ENCODE measurements at regions not wholly inside any gene's neighbourhood (a gene's known extent, or its start where the extent isn't known, plus 50 kb on each side); places are given as distances from the start of the nearest gene placed in this dataset.

DNA sequence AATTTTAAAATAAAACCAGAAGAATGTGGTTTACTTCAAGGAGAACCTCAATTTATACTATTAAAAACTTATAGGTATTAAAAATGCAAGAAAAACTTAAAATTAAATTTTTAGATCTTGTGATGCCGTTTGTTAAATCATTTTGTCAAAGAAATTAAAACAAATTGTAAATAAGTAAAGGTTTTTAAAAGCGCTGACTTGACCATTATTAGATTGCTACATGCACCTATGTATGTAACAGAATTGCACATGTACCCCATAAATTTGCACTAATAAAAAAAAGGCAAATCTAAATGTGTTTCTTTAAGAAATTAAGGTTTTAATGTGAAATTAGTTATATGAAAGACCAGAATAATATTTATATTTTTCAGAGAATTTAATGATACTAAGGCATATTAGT, 156.1 kb downstream of the LARP7 start:
- TF ChIP-seq POLR2AphosphoS5 (IDR thresholded peaks at IDR 0.05) = no peak
- TF ChIP-seq, protein P1, sequence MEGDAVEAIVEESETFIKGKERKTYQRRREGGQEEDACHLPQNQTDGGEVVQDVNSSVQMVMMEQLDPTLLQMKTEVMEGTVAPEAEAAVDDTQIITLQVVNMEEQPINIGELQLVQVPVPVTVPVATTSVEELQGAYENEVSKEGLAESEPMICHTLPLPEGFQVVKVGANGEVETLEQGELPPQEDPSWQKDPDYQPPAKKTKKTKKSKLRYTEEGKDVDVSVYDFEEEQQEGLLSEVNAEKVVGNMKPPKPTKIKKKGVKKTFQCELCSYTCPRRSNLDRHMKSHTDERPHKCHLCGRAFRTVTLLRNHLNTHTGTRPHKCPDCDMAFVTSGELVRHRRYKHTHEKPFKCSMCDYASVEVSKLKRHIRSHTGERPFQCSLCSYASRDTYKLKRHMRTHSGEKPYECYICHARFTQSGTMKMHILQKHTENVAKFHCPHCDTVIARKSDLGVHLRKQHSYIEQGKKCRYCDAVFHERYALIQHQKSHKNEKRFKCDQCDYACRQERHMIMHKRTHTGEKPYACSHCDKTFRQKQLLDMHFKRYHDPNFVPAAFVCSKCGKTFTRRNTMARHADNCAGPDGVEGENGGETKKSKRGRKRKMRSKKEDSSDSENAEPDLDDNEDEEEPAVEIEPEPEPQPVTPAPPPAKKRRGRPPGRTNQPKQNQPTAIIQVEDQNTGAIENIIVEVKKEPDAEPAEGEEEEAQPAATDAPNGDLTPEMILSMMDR (IDR thresholded peaks at IDR 0.05) = no peak
- TF ChIP-seq POLR2A (IDR thresholded peaks at IDR 0.05) = no peak
